ENCODE measurements at regions not wholly inside any gene's neighbourhood (a gene's known extent, or its start where the extent isn't known, plus 50 kb on each side); places are given as distances from the start of the nearest gene placed in this dataset.

DNA sequence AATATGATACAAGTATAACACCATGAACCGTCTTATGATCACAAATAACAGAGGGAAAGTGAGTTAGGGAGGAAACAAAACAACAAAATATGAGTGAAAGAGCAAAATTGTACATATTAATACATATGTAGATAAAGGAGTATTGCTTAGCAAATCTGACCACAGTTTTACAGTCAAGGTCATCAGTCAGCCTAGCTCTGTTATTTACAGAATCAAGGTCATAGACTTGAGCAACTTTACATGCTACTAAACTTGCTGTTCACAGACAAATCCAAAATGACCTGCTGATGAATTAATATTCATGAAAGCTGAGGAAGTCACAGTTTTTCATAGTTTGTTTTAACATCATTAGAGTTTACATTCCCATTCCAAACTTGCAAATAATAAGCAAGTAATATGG, 1387.7 kb upstream of the ACO1 start:
- in situ Hi-C loops (cut with HindIII; ENCODE audit: low pct_unique_long_range_greater_than_20kb, low sequenced_read_pairs) (no loop called here), intact Hi-C loops (cut with micrococcal nuclease; ENCODE audit: unreplicated experiment) (no loop called here)
- ATAC-seq (no peak), DNase-seq (ENCODE audit: low read depth, low spot score) (no peak)
- TF ChIP-seq TCF7L2 (IDR thresholded peaks at IDR 0.05; ENCODE audit: low read depth, low read length): no peak
- TF ChIP-seq, protein P1, sequence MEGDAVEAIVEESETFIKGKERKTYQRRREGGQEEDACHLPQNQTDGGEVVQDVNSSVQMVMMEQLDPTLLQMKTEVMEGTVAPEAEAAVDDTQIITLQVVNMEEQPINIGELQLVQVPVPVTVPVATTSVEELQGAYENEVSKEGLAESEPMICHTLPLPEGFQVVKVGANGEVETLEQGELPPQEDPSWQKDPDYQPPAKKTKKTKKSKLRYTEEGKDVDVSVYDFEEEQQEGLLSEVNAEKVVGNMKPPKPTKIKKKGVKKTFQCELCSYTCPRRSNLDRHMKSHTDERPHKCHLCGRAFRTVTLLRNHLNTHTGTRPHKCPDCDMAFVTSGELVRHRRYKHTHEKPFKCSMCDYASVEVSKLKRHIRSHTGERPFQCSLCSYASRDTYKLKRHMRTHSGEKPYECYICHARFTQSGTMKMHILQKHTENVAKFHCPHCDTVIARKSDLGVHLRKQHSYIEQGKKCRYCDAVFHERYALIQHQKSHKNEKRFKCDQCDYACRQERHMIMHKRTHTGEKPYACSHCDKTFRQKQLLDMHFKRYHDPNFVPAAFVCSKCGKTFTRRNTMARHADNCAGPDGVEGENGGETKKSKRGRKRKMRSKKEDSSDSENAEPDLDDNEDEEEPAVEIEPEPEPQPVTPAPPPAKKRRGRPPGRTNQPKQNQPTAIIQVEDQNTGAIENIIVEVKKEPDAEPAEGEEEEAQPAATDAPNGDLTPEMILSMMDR (IDR thresholded peaks at IDR 0.05): no peak
- TF ChIP-seq SIN3A (IDR thresholded peaks at IDR 0.05; ENCODE audit: borderline replicate concordance, insufficient read depth, low read depth, low read length): no peak
- TF ChIP-seq, protein P2, sequence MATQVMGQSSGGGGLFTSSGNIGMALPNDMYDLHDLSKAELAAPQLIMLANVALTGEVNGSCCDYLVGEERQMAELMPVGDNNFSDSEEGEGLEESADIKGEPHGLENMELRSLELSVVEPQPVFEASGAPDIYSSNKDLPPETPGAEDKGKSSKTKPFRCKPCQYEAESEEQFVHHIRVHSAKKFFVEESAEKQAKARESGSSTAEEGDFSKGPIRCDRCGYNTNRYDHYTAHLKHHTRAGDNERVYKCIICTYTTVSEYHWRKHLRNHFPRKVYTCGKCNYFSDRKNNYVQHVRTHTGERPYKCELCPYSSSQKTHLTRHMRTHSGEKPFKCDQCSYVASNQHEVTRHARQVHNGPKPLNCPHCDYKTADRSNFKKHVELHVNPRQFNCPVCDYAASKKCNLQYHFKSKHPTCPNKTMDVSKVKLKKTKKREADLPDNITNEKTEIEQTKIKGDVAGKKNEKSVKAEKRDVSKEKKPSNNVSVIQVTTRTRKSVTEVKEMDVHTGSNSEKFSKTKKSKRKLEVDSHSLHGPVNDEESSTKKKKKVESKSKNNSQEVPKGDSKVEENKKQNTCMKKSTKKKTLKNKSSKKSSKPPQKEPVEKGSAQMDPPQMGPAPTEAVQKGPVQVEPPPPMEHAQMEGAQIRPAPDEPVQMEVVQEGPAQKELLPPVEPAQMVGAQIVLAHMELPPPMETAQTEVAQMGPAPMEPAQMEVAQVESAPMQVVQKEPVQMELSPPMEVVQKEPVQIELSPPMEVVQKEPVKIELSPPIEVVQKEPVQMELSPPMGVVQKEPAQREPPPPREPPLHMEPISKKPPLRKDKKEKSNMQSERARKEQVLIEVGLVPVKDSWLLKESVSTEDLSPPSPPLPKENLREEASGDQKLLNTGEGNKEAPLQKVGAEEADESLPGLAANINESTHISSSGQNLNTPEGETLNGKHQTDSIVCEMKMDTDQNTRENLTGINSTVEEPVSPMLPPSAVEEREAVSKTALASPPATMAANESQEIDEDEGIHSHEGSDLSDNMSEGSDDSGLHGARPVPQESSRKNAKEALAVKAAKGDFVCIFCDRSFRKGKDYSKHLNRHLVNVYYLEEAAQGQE (IDR thresholded peaks at IDR 0.05; ENCODE audit: insufficient read depth in 1 of 2, low read depth in 2 of 2, low read length in 1 of 2): no peak
- TF ChIP-seq POLR2AphosphoS5 (IDR thresholded peaks at IDR 0.05; ENCODE audit: low read depth, low read length): no peak
- Histone ChIP-seq H3K4me3 (ENCODE audit: low read depth in 2 of 2, low read length in 2 of 2) (no peak overlapping the region), H3K36me3 (ENCODE audit: control insufficient read depth, insufficient read depth, low read length) (no peaks in the 10 kb centered on the region), H3K27ac (ENCODE audit: low read length) (no peak overlapping the region), H3K27me3 (ENCODE audit: control insufficient read depth, insufficient read depth, low read length) (no peaks in the 10 kb centered on the region), H3K9me3 (ENCODE audit: control insufficient read depth, insufficient read depth, low read depth, low read length) (no peaks in the 10 kb centered on the region), H3K4me1 (ENCODE audit: control insufficient read depth, insufficient read depth, low read length) (no peaks in the 10 kb centered on the region)
- ChIA-PET CTCF (no interaction called here), POLR2A (no interaction called here)
- BruUV-seq (replicated peaks): no TSS peak

DNA sequence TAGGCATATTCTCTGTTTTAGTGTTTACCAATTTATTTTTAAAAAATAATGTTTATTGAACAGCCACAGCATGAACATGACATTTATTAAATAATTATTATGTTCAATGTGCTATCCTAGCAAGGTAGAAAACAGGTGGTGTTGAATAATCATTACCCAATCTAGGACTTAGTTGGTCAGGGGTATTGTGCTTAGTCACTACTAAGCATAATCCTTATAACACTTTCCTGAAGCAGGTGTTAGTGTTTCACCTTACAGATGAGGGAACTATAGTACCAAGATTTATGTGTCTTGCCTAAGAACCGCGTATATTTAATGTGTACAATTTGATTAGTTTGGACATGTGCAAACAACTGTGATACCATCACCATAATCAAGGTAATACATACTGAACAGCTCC, 1387.2 kb upstream of the ACO1 start:
- in situ Hi-C loops (cut with HindIII; ENCODE audit: low pct_unique_long_range_greater_than_20kb, low sequenced_read_pairs): no loop called here
- BruUV-seq (replicated peaks): no TSS peak
- intact Hi-C loops (cut with micrococcal nuclease; ENCODE audit: unreplicated experiment): no loop called here
- POLR2A ChIA-PET: no interaction called here
- Histone ChIP-seq H3K4me1 (ENCODE audit: control insufficient read depth, insufficient read depth, low read length) (no peaks in the 10 kb centered on the region), H3K27me3 (ENCODE audit: control insufficient read depth, insufficient read depth, low read length) (no peaks in the 10 kb centered on the region), H3K27ac (ENCODE audit: low read length) (no peak overlapping the region), H3K36me3 (ENCODE audit: control insufficient read depth, insufficient read depth, low read length) (no peaks in the 10 kb centered on the region), H3K9me3 (ENCODE audit: control insufficient read depth, insufficient read depth, low read depth, low read length) (no peaks in the 10 kb centered on the region), H3K4me3 (ENCODE audit: low read depth in 2 of 2, low read length in 2 of 2) (no peak overlapping the region)
- DNase-seq (ENCODE audit: low read depth, low spot score) (no peak), ATAC-seq (no peak)
- CTCF ChIA-PET: no interaction called here
- TF ChIP-seq, protein P2 (IDR thresholded peaks at IDR 0.05; ENCODE audit: insufficient read depth in 1 of 2, low read depth in 2 of 2, low read length in 1 of 2): no peak
- TF ChIP-seq TCF7L2 (IDR thresholded peaks at IDR 0.05; ENCODE audit: low read depth, low read length) (no peak), SIN3A (IDR thresholded peaks at IDR 0.05; ENCODE audit: borderline replicate concordance, insufficient read depth, low read depth, low read length) (no peak), POLR2AphosphoS5 (IDR thresholded peaks at IDR 0.05; ENCODE audit: low read depth, low read length) (no peak)
- TF ChIP-seq, protein P1 (IDR thresholded peaks at IDR 0.05): no peak
